ENCODE measurements at regions not wholly inside any gene's neighbourhood (a gene's known extent, or its start where the extent isn't known, plus 50 kb on each side); places are given as distances from the start of the nearest gene placed in this dataset.

DNA sequence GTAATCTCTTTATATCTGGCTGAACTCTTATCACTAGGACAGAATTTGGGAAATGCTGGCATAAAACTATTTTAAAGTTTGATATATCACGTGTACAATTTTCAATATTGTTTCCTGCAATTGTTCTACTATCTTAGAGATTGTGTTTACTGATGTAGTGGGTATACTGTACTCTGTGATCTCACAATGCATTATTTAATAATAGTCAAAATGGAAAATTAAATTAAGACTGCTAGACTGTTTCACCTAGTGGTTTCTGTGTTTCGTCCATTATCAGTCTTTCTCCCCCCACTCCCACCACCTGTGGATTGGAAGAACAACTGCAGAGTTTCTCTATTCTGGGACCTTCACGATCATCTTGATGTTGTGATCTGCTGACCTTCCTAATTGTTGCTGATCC lies 449.2 kb upstream of the SLC10A2 start:
- H3K27ac ChIP-seq, result no peak overlapping the region
- intact Hi-C loops (cut with DNase I; ENCODE audit: low total_unique reads), result no loop called here
- H3K9me3 ChIP-seq, result no peaks in the 10 kb centered on the region
- H3K36me3 ChIP-seq (ENCODE audit: low read depth, missing control alignments), result no peaks in the 10 kb centered on the region
- H3K4me3 ChIP-seq, result no peak overlapping the region
- 82 to 88% methylated on average over 3 of the region's 3 CpGs for WGBS, 2 donors
- no peak for DNase-seq
- H3K27me3 ChIP-seq, result no peaks in the 10 kb centered on the region
- H3K4me1 ChIP-seq, result no peaks in the 10 kb centered on the region
- TF ChIP-seq POLR2A (IDR thresholded peaks at IDR 0.05) (no peak), CTCF (IDR thresholded peaks at IDR 0.05) (no peak)

DNA sequence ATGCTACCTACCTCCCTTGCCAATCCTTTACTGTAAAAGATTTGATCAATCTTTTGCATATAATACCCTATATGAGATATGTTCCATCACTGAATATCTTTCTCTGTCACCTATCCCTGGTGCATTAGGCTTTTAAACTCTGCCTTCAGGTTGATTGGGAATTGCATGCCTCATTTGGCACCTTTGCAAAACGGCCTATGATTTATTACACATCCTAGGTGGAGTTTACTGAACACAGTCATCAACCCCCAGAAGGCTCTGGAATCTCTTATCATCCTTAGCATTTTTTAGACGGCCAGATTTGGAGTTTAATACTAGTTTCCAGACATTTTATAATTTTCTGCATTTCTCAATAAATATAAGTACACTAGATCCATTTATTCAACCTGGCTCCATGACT lies 448.4 kb upstream of the SLC10A2 start:
- H3K4me1 ChIP-seq, result no peaks in the 10 kb centered on the region
- no peak overlapping the region for H3K4me3 ChIP-seq
- H3K27ac ChIP-seq, result no peak overlapping the region
- intact Hi-C loops (cut with DNase I; ENCODE audit: low total_unique reads), result no loop called here
- WGBS, 2 donors, result 29 to 36% methylated on average over 2 of the region's 2 CpGs
- H3K27me3 ChIP-seq, result no peaks in the 10 kb centered on the region
- TF ChIP-seq CTCF (IDR thresholded peaks at IDR 0.05), result no peak
- no peak for TF ChIP-seq POLR2A (IDR thresholded peaks at IDR 0.05)
- H3K36me3 ChIP-seq (ENCODE audit: low read depth, missing control alignments), result no peaks in the 10 kb centered on the region
- DNase-seq, result no peak
- H3K9me3 ChIP-seq, result no peaks in the 10 kb centered on the region

- H3K4me1 ChIP-seq, result no peaks in the 10 kb centered on the region
- no peaks in the 10 kb centered on the region for H3K36me3 ChIP-seq (ENCODE audit: low read depth, missing control alignments)
- H3K9me3 ChIP-seq, result no peaks in the 10 kb centered on the region
- 91 to 95% methylated on average over 1 of the region's 1 CpG for WGBS, 2 donors
- intact Hi-C loops (cut with DNase I; ENCODE audit: low total_unique reads), result no loop called here
- H3K27ac ChIP-seq, result no peak overlapping the region
- DNase-seq, result no peak
- no peaks in the 10 kb centered on the region for H3K27me3 ChIP-seq
- H3K4me3 ChIP-seq, result no peak overlapping the region
- TF ChIP-seq CTCF (IDR thresholded peaks at IDR 0.05) (no peak), POLR2A (IDR thresholded peaks at IDR 0.05) (no peak)
These were observed 448.0 kb upstream of the SLC10A2 start for GRCh38 chr13:103514188-103514587.

DNA sequence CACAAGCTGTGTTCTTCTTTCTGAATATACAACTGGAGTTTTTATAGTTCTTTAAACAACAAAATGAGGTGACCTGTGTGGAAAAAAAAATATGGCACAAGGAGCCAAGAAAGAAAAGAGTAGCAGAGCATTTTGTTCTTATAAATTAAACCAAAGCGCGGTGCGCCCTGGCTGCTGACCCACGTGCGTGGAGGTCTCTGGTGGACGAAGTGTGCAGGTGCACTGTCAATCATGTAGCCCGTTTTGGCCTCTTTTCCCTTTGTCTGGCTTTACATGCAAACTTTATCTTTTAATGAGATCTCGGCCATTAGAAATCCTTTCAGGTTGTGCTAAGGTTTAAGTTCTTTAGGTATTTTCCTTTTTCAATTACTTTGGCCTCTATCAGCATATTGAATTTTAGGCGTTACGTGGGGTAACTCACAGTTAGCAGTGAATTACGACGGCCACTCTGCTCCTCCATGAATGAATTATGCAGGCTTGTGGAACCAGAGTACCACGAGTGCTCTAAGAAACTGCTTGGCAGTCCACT lies 443.9 kb upstream of the SLC10A2 start:
- no peaks in the 10 kb centered on the region for H3K27me3 ChIP-seq
- intact Hi-C loops (cut with DNase I; ENCODE audit: low total_unique reads), result no loop called here
- 48 to 56% methylated on average over 13 of the region's 13 CpGs for WGBS, 2 donors
- H3K27ac ChIP-seq, result no peak overlapping the region
- H3K4me1 ChIP-seq, result no peaks in the 10 kb centered on the region
- H3K9me3 ChIP-seq, result no peaks in the 10 kb centered on the region
- TF ChIP-seq CTCF (IDR thresholded peaks at IDR 0.05) (no peak), POLR2A (IDR thresholded peaks at IDR 0.05) (no peak)
- H3K4me3 ChIP-seq, result no peak overlapping the region
- no peaks in the 10 kb centered on the region for H3K36me3 ChIP-seq (ENCODE audit: low read depth, missing control alignments)
- no peak for DNase-seq

DNA sequence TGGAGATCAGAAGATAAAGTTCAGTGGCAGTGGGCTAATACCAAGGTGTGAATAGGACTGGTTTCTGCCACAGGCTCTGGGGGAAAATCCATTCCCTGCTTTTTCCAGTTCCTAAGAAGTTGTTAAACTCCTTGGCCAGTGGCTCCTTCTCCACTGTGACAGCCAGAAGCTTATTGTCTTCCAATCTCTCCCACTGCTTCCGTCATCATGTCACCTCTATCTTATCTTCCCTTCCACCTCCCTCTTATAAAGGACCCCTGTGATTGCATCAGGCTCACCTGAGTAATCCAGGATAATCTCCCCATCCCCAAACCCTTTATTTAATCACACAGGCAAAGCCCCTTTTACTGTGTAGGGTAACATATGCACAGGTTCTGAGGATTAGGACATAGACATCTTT lies 431.2 kb upstream of the SLC10A2 start:
- Histone ChIP-seq H3K27me3 (no peaks in the 10 kb centered on the region), H3K4me1 (no peaks in the 10 kb centered on the region), H3K4me3 (no peak overlapping the region), H3K27ac (no peak overlapping the region), H3K36me3 (ENCODE audit: low read depth, missing control alignments) (no peaks in the 10 kb centered on the region), H3K9me3 (no peaks in the 10 kb centered on the region)
- intact Hi-C loops (cut with DNase I; ENCODE audit: low total_unique reads), result no loop called here
- no peak for DNase-seq
- TF ChIP-seq POLR2A (IDR thresholded peaks at IDR 0.05) (no peak), CTCF (IDR thresholded peaks at IDR 0.05) (no peak)
- 90 to 95% methylated on average over 1 of the region's 1 CpG for whole genome bisulfite sequencing, 2 donors
